Body of pancreas (tissue), 4 donors: ENCODE measurements at regions not wholly inside any gene's neighbourhood (a gene's known extent, or its start where the extent isn't known, plus 50 kb on each side); places are given as distances from the start of the nearest gene placed in this dataset.

ENCODE experiments used
- ATAC-seq: fragments of 150-250 bp; one replicate; pipeline ENCODE4 v1.9.1; 2016
- DNase-seq, 4 donors: peaks; one replicate each; pipeline ENCODE4 v3.0.0-alpha.2; 2019
- H3K27ac ChIP-seq, 4 donors: fragments of 200-600 bp; sonication (generic); 1 replicate in 3 of 4; 2 replicates in 1 of 4; pipeline versions ENCODE4 v1.5.1 to v1.6.1; 2016 to 2019; ENCODE audit warnings: mild to moderate bottlenecking in 1 of 4, mixed read lengths in 1 of 4, moderate library complexity in 1 of 4
- H3K27me3 ChIP-seq, 2 donors: fragments of 200-600 bp; sonication (generic); one replicate each; pipeline ENCODE4 v1.6.0; 2016; ENCODE audit warnings: mild to moderate bottlenecking in 1 of 2
- H3K36me3 ChIP-seq, 2 donors: fragments of 200-600 bp; sonication (generic); replicated peaks in 1 of 2; 2 replicates each; pipeline ENCODE4 v1.5.1; 2016; ENCODE audit warnings: low read depth in 2 of 2; ENCODE audit not compliant: insufficient read depth in 1 of 2
- H3K4me1 ChIP-seq: fragments of 200-600 bp; sonication (generic); one replicate; pipeline ENCODE4 v1.6.0; 2016
- H3K4me3 ChIP-seq, 2 donors: fragments of 200-600 bp; sonication (generic); 1 replicate in 1 of 2; 2 replicates in 1 of 2; pipeline ENCODE4 v1.5.1; 2016 to 2019
- H3K9me3 ChIP-seq, 3 donors: fragments of 200-600 bp; sonication (generic); 1 replicate in 2 of 3; 2 replicates in 1 of 3; pipeline ENCODE4 v1.5.1; 2016
- POLR2A ChIP-seq, 3 donors: fragments of 450-650 bp; IDR thresholded peaks; one replicate each; pipeline ENCODE4 v1.6.1; 2016; ENCODE audit warnings: antibody characterized with exemption in 3 of 3, mild to moderate bottlenecking in 2 of 3
- WGBS, 2 donors: methylation state at CpG; one replicate each; pipeline ENCODE4 v1.1.5; 2017; 5-methylcytosine and 5-hydroxymethylcytosine counted together
- intact Hi-C: fragments of 100-400 bp; cut with DNase I; formaldehyde crosslinking; loops from one replicate; pipeline ENCODE4 v1.15.1; 2023
- TF ChIP-seq, protein P1 (sequence below), 7 experiments: fragments of 450-650 bp in 4 of 7; fragments of 200-600 bp in 3 of 7; sonication (generic) in 3 of 7; IDR thresholded peaks; one replicate each; pipeline ENCODE4 v1.5.1; 2016 to 2019; ENCODE audit warnings: antibody characterized with exemption in 7 of 7

DNA sequence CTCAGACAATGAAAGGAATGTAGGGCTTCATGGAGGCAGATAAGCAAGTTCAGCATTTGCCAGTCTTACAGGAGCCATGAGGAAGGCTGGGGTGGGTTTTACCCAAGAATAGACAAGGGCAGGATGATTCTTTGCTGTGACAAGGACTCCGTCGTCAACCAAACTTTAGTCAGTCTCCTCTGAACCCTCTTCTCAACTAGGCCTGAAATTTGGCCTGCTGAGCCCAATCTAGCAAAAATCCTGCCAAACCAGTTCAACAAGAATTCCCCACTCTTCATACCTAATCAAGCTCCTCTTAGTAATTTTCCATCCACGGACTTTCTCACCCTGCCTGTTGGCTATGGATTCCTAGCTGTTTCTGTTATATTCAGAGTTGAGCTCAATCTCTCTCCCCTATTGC, 280.5 kb downstream of the TBL1XR1 start:
- ATAC-seq (peak; percentile 77), DNase-seq (peak; percentile 33 to 65 (median 48))
- H3K27me3 ChIP-seq = no peaks in the 10 kb centered on the region
- peak overlapping the region in 3 of 4 donors; percentile 8 to 69 (median 50) for H3K27ac ChIP-seq
- intact Hi-C loops = no loop called here
- TF ChIP-seq, protein P1, sequence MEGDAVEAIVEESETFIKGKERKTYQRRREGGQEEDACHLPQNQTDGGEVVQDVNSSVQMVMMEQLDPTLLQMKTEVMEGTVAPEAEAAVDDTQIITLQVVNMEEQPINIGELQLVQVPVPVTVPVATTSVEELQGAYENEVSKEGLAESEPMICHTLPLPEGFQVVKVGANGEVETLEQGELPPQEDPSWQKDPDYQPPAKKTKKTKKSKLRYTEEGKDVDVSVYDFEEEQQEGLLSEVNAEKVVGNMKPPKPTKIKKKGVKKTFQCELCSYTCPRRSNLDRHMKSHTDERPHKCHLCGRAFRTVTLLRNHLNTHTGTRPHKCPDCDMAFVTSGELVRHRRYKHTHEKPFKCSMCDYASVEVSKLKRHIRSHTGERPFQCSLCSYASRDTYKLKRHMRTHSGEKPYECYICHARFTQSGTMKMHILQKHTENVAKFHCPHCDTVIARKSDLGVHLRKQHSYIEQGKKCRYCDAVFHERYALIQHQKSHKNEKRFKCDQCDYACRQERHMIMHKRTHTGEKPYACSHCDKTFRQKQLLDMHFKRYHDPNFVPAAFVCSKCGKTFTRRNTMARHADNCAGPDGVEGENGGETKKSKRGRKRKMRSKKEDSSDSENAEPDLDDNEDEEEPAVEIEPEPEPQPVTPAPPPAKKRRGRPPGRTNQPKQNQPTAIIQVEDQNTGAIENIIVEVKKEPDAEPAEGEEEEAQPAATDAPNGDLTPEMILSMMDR (IDR thresholded peaks at IDR 0.05) = no peak
- no peak for TF ChIP-seq POLR2A (IDR thresholded peaks at IDR 0.05)
- no peak overlapping the region for H3K4me3 ChIP-seq
- 43 to 48% methylated on average over 3 of the region's 3 CpGs for WGBS, 2 donors
- no peaks in the 10 kb centered on the region for H3K36me3 ChIP-seq
- peaks cover 40% of the 10 kb centered on the region for H3K4me1 ChIP-seq
- no peaks in the 10 kb centered on the region for H3K9me3 ChIP-seq

DNA sequence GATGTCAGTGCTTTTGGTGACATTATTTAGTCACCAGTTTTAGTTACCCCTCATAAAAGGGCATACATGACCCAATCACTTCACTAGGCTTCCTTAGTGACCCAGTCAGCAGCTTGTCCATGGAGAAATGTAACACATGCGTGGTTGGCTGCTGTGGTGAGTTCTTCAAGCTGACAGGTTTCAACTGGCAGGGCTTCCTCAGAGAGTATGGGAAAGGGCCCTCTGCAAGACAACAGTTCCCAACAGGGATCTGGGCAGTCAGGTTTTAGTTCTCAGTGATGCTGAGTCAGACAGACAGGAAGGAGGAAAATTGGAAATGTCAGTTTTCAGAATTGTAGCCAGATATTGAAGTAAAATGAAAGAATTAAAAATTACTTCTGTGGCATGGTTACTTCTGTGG, 282.5 kb downstream of the TBL1XR1 start:
- 43 to 73% methylated on average over 1 of the region's 1 CpG for WGBS, 2 donors
- Histone ChIP-seq H3K4me1 (peaks cover 21% of the 10 kb centered on the region), H3K4me3 (no peak overlapping the region), H3K27ac (no peak overlapping the region), H3K27me3 (no peaks in the 10 kb centered on the region), H3K36me3 (no peaks in the 10 kb centered on the region), H3K9me3 (no peaks in the 10 kb centered on the region)
- TF ChIP-seq, protein P1 (IDR thresholded peaks at IDR 0.05) = no peak
- TF ChIP-seq POLR2A (IDR thresholded peaks at IDR 0.05) = no peak
- intact Hi-C loops = no loop called here
- DNase-seq (peak in 2 of 4 donors; percentile 39 to 67), ATAC-seq (peak; percentile 29)

DNA sequence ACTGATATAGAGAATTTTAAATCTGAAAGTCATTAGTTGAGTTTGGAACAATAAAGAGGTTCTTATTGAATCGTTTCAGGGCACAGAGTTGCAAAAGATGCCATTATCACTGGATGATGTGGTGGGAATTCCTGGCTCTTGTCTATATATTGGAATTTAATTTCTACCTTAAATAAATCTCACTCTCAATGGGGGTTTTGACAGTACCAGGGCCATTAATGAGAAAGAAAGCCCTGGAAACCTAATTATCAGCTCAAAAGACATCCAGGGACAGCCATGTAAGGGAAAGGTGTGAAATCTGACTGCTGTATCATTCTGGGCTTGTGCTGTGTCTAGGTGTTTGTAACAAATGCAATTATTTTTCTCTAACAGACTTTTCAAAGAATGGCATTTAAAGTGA, 285.7 kb downstream of the TBL1XR1 start:
- Histone ChIP-seq H3K4me3 (no peak overlapping the region), H3K4me1 (peaks cover 13% of the 10 kb centered on the region), H3K36me3 (no peaks in the 10 kb centered on the region), H3K9me3 (no peaks in the 10 kb centered on the region), H3K27me3 (no peaks in the 10 kb centered on the region), H3K27ac (no peak overlapping the region)
- ATAC-seq (no peak), DNase-seq (no peak)
- TF ChIP-seq, protein P1 (IDR thresholded peaks at IDR 0.05) = no peak
- TF ChIP-seq POLR2A (IDR thresholded peaks at IDR 0.05) = no peak
- 48 to 67% methylated on average over 1 of the region's 1 CpG for WGBS, 2 donors
- intact Hi-C loops = no loop called here

DNA sequence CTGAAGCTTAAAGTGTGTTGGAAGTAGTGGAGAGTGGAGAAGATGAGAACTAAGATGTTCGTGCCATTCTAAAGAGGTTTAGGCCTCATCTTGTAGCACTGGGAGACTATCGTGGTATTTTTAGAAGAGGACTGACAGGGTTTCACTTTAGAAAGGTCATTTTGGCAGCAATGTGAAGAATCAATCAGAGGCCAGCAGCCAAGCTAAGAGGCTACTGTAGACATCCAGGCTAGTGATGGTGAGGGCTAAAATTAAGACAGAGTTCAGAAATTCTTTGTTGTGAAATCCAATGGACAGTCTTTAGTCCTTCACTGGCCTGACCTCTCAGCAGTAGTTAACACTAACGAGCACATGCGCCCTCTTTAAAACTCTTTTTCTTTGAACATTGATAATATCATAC, 288.2 kb downstream of the TBL1XR1 start:
- H3K4me1 ChIP-seq = peaks cover 11% of the 10 kb centered on the region
- TF ChIP-seq, protein P1 (IDR thresholded peaks at IDR 0.05) = no peak
- no peak for TF ChIP-seq POLR2A (IDR thresholded peaks at IDR 0.05)
- H3K4me3 ChIP-seq = no peak overlapping the region
- H3K27ac ChIP-seq = no peak overlapping the region
- ATAC-seq (no peak), DNase-seq (no peak)
- H3K36me3 ChIP-seq = no peaks in the 10 kb centered on the region
- 77 to 78% methylated on average over 4 of the region's 4 CpGs for WGBS, 2 donors
- intact Hi-C loops = no loop called here
- no peaks in the 10 kb centered on the region for H3K27me3 ChIP-seq
- H3K9me3 ChIP-seq = no peaks in the 10 kb centered on the region
